Adrenal gland (tissue), 5 donors: ENCODE measurements at regions not wholly inside any gene's neighbourhood (a gene's known extent, or its start where the extent isn't known, plus 50 kb on each side); places are given as distances from the start of the nearest gene placed in this dataset.

Experiments
- CTCF ChIP-seq, 6 experiments: fragments of 450-650 bp in 4 of 6; fragments of 200-600 bp in 2 of 6; sonication (generic) in 1 of 6; IDR thresholded peaks; 1 replicate in 5 of 6; 2 replicates in 1 of 6; pipeline versions ENCODE4 v1.5.1 to v1.8.0; 2016 to 2021; ENCODE audit warnings: antibody characterized with exemption in 6 of 6, mild to moderate bottlenecking in 2 of 6, moderate library complexity in 1 of 6
- POLR2A ChIP-seq, 2 donors: fragments of 450-650 bp; IDR thresholded peaks; one replicate each; pipeline ENCODE4 v1.6.1; 2017; ENCODE audit warnings: antibody characterized with exemption in 2 of 2, mild to moderate bottlenecking in 2 of 2, moderate library complexity in 1 of 2
- donor health status: DM: no; HTN: no; CAD: no.

GRCh38 chr12:46898152-46898931, 72.5 kb upstream of the SLC38A4 start:
- TF ChIP-seq CTCF (IDR thresholded peaks at IDR 0.05), result no peak
- TF ChIP-seq POLR2A (IDR thresholded peaks at IDR 0.05), result no peak
